ENCODE measurements at regions not wholly inside any gene's neighbourhood (a gene's known extent, or its start where the extent isn't known, plus 50 kb on each side); places are given as distances from the start of the nearest gene placed in this dataset.

- TF ChIP-seq CTCF (conservative IDR thresholded peaks at IDR 0.05) (no peak), EZH2 (IDR thresholded peaks at IDR 0.05; ENCODE audit: low read depth) (no peak)
These were observed 164.7 kb upstream of the IER5L start for GRCh38 chr9:129342591-129343423.
